ENCODE measurements at regions not wholly inside any gene's neighbourhood (a gene's known extent, or its start where the extent isn't known, plus 50 kb on each side); places are given as distances from the start of the nearest gene placed in this dataset.
"Not testable (repeated sequence)": the region's sequence is repeated elsewhere in the genome, so short reads cannot be mapped to it uniquely, and the experiment has no call there.

DNA sequence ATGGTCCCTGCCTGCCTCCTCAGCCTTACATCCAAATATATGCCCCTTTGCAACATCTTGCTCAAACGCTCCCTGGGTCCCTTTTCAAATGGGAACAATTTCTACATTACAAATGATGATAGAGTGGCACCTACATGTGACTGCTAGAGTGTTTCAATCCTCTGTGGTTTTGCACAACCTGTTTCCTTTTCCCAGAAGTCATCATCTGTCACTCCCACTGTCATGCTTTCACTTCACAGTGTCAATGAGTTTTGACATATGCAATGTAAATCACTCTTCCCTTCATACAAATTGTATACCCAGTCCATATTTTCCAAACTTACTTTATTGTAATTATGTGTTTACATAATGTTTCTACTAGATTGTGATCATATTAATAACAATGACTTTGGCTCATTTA is 887.3 kb downstream of the TDRD15 start:
- in situ Hi-C loops (cut with MboI; ENCODE audit: low sequenced_read_pairs): no loop called here

DNA sequence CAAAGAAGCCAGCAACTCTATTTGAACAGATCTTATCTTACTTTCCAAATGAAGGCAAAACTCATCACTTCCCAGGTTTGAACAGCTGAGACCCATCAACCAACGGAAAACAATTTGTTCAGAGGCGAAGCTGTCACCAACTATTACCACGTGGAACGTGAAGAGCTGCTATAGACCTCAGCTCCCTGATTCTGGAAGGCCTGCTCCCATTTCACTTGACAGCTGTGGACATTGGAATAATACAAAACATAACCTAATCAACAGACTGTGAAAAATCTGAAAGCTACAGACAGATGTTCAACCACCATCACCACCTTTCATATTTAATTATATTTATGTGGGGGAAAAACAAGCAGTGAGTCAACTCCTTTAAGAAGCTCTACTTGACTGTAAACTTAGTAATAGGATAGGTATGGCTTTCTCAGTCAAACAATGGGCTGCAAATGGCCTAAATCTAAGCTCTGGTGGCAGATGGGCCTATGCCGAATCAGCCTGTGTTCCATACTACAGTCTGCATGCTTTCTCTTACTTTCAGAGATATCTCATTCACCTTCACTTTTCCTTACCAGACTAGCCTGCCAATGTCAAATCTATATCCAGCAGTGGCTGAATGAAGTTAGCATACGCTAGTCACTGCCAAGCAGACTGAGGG is 896.4 kb downstream of the TDRD15 start:
- in situ Hi-C loops (cut with MboI; ENCODE audit: low sequenced_read_pairs): no loop called here

DNA sequence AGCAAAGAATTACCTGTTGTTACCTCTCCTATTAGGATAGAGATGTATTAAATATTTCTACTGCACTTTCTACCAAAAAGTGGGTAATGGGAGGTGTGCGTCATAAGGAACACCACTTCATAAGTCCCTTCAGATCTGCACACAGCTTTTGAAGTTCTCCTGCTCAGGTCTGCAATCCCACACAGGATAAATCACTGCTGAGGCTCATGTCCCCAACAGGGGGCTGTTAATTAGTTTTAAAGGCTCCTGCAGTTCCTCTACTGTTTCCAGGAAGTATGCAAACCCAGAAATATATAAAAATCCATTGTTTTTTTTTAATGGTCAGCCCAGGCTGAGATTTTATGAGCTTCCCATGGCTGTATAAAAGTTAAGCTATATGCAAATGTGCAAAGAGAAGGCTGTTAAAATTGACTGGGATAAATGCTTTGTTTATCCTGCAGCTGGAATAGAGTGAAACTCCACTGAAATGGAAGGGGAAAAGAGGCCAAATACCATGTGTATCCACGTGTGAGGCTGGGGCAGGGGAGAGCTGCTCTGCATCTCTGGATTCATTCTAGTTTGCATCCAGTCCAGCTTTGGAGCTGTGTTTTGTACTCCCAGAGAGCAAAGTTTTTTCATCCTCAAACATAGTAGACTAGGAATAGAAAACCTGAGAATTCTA is 903.7 kb downstream of the TDRD15 start:
- in situ Hi-C loops (cut with MboI; ENCODE audit: low sequenced_read_pairs): no loop called here

DNA sequence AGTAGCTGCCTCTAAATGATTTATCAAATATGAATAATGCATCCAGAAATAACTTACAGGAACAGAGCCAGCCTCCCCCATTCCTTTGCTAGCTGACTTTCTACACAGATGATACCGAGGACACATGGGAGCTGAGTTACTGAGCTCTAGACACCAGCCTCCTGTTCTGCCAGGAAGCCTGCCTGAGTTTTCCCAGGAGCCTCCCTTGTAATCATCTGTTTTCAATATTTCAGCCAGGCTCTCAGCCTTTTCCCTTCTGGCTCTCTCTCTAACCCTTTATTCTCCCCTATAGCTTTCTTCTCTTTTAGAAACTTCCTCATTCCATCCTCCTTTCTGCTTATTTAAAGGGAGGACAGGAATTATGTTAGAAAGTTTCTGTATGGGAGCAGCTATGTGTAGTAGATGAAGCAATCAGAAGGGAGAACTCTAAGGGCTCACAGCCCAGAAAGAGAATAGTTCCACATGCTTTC is 911.6 kb downstream of the TDRD15 start:
- in situ Hi-C loops (cut with MboI; ENCODE audit: low sequenced_read_pairs): no loop called here

DNA sequence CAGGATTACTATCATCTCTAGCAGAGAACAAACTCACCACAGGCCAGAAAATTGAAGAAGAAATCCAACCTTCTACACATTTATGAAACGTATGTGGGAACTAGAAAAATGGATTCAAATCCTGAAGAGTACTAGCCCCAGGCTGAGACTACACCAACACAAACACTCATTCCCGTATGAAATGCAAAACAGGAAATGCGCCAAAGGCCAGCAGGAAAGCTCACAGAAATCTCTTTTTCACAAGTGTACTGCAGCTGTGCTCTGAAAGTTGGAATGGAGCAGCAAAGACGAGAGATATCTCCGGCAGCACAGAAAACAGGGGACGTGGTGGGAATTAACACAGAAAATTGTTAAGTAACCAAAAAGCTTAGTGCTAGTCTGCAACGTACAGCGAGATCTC is 913.5 kb downstream of the TDRD15 start:
- in situ Hi-C loops (cut with MboI; ENCODE audit: low sequenced_read_pairs): no loop called here

DNA sequence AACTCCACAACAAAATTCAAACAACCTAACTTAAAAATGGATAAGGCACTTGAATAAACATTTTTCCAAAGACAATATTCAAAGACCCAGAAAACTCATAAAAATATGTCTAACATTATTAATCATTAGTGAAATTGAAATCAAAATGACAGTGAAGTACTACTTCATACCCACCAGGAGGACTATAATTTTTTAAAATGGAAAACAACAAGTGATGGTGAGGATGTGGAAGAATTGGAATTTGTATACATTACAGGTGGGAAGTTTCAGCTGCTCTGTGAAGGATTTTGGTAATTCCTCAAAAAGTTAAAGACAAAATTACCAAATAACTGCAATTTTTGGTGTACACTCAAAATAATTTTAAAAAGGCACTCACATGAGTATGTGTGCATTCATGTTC is 920.0 kb downstream of the TDRD15 start:
- in situ Hi-C loops (cut with MboI; ENCODE audit: low sequenced_read_pairs): no loop called here

DNA sequence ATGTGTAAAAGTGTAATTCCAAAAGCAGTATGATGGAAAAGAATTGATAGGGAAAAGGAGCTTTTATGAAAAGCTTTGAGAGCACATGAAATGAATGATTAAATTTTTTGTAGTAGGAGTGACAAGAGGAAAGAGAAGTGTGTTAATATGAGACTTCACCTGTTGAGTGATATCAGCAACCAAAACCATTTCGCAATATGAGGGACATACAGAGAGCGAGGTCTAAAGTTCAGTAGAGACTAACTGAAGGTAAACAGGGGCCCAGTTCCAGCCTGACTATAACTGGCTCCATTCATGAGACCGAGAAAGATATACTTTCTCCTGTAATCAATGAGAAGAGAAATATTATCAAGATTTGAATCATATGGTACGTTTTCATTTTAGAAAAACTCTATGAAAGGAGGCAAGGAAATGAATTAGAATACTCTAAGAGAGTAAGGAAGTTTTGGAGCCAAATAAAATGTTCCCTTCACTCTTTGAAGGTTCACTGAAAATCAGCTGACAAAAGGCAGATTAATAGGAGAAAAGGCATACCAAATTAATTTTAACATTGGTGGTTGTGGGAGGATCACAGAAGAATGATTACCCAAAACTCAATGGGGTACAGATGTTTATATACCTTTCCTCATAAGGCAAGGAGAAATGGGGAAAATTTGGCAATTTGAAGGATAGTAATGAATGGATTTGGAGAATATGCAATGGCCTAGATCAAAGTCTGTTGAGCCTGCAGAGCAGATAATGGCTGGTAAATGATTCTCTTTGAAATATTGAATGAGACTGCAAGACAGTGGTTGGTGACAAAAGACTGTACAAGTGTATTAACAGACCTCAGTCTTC is 932.2 kb downstream of the TDRD15 start:
- in situ Hi-C loops (cut with MboI; ENCODE audit: low sequenced_read_pairs): no loop called here

DNA sequence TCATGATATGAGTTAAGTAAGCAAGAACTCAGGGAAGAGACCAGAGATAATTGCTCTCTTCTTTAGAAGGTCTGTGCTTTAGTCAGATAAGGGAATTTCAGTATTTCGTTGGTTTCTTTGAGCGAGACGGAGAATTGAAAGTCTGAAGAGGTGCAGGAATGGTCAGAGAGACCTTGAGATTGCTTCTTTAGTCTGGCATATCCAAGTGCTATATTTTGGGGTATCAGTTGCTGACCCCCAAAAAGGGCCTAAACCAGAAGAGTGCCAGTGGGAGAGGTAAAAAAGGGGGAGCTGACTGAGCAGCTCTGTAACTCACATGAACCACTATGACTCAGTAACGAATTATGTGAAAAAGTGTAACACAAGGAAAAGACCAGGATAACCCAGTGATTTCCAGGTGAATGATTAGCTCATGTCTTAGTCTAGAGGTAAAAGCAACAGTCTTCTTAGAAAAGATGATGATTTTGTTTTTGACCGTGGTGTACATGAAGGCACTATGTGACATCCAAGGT is 932.9 kb downstream of the TDRD15 start:
- in situ Hi-C loops (cut with MboI; ENCODE audit: low sequenced_read_pairs): no loop called here

DNA sequence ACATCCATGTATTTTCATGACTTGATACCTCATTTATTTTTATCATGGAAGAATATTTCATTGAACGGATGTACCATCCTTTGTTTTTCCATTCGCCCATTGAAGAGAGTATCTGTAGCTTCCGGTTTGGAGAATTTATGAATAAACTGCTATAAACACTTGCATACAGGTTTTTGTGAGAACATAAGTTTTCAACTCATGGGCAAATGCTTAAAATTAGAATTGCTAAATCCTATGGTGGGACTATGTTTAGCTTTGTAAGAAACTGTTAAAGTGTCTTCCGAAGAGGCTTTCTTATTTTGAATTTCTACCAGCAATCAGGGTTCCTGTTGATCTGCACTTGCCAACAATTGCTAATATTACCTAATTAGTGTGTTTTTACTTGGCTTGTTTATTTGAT is 938.9 kb downstream of the TDRD15 start:
- in situ Hi-C loops (cut with MboI; ENCODE audit: low sequenced_read_pairs): no loop called here

DNA sequence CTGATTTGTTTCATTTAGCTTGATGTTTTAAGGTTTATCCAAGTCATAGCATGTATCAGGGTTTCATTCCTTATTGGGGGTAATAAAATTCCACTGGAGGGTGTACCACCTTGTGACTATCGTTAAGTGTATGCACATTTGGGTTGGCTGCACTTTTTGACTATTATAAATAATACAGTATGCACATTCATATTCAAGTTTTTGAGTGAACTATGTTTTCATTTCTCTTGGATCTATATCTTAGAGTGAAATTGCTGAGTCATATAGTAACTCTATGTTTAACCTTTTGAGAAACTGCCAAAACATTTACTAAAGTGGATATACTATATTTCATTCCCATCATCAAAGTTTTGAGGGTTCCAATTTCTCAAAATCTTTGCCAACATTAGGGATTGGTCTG is 952.7 kb downstream of the TDRD15 start:
- in situ Hi-C loops (cut with MboI; ENCODE audit: low sequenced_read_pairs): no loop called here

DNA sequence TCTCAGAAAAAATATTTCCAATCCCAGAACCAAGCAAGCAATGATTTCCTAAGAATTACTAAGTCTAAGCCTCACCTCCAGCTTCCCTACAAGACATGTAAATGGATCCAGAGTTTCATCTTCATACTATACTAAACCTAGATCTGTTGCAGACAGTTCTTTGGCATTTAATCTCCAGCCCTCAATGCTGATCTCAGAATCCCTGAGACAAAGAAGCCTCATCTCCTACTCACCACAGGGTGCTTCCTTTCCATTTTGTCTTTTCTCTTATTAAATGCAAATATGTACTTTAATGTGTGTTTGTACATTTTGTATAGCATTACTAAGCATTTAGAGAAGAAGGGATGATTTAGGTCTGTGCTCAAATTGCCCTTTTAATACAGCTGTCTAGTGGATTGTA is 954.9 kb downstream of the TDRD15 start:
- in situ Hi-C loops (cut with MboI; ENCODE audit: low sequenced_read_pairs): no loop called here

DNA sequence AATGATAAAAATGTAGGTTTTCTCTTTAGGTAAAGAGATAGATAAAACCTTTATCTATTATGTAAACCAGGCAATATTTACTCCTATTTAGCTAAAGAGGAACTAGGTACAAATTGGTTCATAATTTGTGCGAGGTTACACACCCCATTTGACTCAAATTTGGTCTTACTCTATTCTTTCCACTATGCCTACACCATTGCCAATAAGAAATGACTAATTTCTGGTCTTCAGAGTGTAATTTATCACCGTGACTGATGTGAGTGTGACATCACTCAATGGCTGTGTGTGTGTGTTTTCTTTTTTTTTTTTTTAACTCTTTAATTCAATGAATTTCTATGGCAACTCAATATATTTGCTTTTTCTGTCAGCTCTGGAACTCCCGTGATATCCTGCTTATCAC is 955.8 kb downstream of the TDRD15 start:
- in situ Hi-C loops (cut with MboI; ENCODE audit: low sequenced_read_pairs): no loop called here

DNA sequence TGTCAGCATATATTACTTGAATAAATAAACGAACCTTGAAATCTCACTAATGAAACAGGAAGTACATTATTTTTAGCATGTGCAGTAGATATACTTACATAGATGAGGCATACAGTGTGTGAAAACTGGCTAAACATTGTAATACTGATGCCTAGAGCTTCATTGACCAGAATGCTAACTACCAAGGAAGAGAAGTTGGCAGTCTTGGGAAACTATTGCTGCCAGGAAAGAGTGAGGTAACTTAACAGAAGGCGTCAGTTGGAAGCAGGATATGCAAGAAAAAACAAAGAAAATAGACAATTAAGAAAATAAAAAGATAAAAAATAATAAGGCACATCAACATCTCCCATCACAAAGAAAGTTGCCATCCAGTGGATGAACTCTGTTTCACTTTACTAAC is 963.0 kb downstream of the TDRD15 start:
- in situ Hi-C loops (cut with MboI; ENCODE audit: low sequenced_read_pairs): no loop called here

DNA sequence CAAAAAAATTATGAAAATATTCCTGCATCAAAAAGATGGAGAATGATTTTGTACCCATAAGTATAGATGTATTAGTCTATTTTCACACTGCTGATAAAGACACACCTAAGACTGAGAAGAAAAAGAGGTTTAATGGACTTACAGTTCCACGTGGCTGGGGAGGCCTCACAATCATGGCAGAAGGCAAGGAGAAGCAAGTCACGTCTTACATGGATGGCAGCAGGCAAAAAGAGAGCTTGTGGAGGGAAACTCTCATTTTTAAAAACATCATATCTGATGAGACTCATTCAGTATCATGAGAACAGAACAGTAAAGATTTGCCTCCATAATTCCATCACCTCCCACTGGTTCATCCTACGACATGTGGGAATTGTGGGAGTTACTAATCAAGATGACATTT is 979.8 kb downstream of the TDRD15 start:
- in situ Hi-C loops (cut with MboI; ENCODE audit: low sequenced_read_pairs): not testable (repeated sequence)

DNA sequence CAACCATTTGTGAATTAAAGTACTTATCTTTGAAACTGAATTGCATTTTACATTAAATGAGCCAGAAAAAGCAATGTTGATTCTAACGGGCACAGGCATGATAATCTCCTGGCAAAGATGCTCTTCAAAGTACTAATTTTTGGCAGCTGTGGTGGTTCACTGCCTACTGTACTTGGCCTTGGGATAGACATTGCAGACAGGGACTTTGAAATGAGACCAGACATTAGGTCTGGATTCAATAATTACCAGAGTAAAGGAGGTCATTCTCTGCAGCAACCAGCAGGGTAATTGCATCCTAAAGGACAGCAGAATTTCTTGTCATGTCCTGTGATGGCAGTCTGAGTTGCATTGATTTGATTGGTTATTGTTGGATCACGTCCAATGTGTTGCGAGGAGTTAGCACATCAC is 986.5 kb downstream of the TDRD15 start:
- in situ Hi-C loops (cut with MboI; ENCODE audit: low sequenced_read_pairs): no loop called here

DNA sequence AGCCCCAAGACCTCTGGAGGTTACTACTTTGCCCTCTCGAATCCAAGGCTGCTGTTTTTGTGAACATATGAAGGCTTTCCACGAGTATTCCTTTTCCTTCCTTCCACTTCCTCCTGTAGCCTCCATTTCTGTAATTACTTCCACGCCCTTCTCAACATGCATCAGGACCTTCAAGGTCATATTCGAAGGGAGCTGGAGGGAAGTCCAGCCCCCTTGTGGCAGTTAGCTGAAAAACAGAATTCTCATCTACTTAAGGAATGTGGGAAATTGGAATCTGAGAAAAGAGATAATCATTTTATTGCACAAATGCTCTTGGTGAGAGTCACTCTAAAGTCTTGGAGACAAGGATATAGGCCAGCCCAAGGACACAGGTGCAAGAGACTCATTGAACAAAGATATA is 1000.2 kb downstream of the TDRD15 start:
- in situ Hi-C loops (cut with MboI; ENCODE audit: low sequenced_read_pairs): no loop called here

DNA sequence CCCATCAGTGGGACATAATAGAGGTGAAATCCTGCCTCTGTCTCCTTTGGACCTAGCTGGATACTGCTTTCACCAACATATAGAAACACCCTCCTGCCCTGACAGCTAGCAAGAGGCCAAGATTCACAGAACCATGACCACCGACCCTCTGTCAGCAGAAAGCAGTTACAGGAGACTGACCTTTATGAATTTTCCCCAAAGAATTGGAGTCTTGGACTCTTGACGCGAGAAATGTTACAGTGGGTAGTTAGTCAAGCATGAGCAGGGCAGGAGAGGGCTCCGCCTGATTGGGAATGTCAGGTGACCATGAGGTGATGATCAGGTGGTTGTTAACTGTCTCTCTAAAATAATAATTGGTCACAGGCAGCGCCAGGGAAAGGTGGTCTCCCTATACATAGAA is 1002.3 kb downstream of the TDRD15 start:
- in situ Hi-C loops (cut with MboI; ENCODE audit: low sequenced_read_pairs): no loop called here

DNA sequence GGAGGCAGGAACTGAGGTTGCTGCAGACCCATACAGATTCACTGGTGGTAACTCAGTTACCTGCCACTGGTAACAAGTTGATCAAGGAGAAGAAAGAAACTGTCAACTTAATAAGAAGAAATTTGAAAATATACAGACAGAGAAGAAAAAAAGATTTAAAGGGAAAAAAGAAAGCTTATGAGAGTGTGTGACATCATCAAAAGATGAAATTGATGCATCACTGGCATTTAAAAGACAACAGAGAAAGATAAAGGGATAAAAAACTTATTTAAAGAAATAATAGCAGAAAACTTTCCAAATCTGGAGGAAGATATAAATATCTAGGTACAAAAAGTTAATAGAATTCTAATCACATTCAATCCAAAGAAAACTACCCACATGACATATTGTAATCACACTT is 1003.2 kb downstream of the TDRD15 start:
- in situ Hi-C loops (cut with MboI; ENCODE audit: low sequenced_read_pairs): no loop called here

DNA sequence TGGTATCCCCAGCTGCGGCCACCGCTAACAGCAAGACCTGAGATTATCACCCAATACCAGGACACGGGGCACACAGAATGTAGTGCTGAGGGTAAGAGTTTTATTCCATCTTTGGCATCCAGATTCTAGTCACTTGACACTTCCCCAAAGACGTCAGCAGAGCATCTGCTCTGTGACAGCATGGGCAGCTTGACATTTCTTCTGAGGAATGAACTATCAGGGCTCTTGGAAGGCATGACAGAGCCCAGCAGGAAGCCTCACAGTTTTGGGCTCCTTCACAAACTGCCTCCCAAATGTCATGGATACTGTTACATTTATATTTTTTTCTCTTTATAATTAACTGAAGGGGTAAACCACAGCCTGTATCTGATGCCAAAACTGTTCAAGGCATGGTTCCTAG is 1010.7 kb downstream of the TDRD15 start:
- in situ Hi-C loops (cut with MboI; ENCODE audit: low sequenced_read_pairs): no loop called here

DNA sequence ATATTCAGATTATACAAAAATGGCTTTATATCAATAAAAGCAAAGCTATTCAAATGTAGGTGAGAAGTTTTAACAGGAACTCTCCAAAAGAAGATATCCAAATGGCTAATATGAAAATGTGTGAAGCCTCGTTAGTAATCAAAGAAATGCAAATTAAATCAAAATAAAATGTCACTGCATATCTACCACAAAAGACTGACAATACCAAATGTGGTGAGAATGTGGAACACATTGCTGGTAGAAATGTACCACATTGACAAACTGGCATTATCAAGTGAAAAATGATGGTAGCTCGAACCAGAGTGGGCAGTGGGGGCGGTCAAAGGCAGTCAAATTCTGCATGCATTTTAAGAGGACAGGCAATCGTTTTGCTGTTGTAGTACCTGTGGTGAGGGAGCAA is 1012.7 kb downstream of the TDRD15 start:
- in situ Hi-C loops (cut with MboI; ENCODE audit: low sequenced_read_pairs): no loop called here

DNA sequence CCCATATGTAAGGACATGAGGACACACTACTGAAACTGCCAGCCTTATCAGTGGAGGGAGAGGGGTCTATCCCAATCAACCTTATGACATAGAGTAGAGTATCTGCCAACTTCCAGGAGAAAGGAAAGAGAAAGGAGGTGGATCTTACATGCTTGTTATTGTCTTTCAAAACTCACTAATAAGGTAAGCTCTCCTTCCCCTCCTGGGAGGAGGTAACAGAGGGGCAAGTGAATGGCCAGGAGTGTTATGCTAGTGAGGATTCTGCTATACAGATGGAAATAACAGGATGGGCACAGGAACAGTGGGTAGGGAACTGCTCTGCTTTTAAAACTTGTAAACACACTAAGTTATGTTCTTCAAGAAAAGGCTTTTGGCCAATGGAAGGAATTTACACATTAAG is 1020.1 kb downstream of the TDRD15 start:
- in situ Hi-C loops (cut with MboI; ENCODE audit: low sequenced_read_pairs): no loop called here

Data from HL-60/S4 treated with phorbol 12-myristate 13-acetate at 8.2 ng/mL for 4 days and 3 days (cell line).